Vagina (tissue), 2 donors: ENCODE measurements at regions not wholly inside any gene's neighbourhood (a gene's known extent, or its start where the extent isn't known, plus 50 kb on each side); places are given as distances from the start of the nearest gene placed in this dataset.

Experiments used
- CTCF ChIP-seq, 3 experiments: fragments of 450-650 bp in 2 of 3; fragments of 200-600 bp in 1 of 3; sonication (generic) in 1 of 3; IDR thresholded peaks; one replicate each; pipeline ENCODE4 v1.5.1; 2017 to 2019; ENCODE audit warnings: antibody characterized with exemption in 3 of 3, mild to moderate bottlenecking in 2 of 3, moderate library complexity in 2 of 3
- POLR2A ChIP-seq, 2 donors: fragments of 450-650 bp; IDR thresholded peaks; one replicate each; pipeline ENCODE4 v1.6.1; 2017; ENCODE audit warnings: antibody characterized with exemption in 2 of 2, mild to moderate bottlenecking in 2 of 2, moderate library complexity in 2 of 2

- TF ChIP-seq CTCF (IDR thresholded peaks at IDR 0.05) = no peak
- TF ChIP-seq POLR2A (IDR thresholded peaks at IDR 0.05) = no peak
Observed at GRCh38 chr4:95627024-95627605, 78.3 kb upstream of the UNC5C start.
